GM19372 (cell line): ENCODE measurements at regions not wholly inside any gene's neighbourhood (a gene's known extent, or its start where the extent isn't known, plus 50 kb on each side); places are given as distances from the start of the nearest gene placed in this dataset.

Experiments used
- ATAC-seq: cut with Tn5 transposase; IDR thresholded peaks from one replicate; pipeline ENCODE4 v1.9.1; 2021; ENCODE audit warnings: mild to moderate bottlenecking, low read depth, moderate library complexity; ENCODE audit not compliant: unreplicated experiment

DNA sequence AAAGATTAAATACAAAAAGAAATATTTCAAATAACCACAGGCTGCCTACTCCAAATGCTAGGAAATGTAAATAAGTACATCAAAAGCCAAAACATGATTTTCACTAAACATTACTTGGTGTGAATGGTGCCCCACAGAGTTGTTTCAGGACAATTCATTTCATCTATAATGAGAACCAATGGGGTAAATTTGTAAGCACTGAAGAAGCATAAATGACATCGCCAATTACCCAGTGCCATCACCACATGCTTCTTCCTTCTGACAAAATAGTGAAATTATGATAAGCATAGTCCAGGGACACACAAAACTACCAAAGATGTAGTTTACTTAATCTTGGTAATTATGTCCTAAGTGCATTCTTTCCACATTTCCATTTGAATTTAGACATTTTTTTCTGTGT, 510.4 kb upstream of the TYRP1 start:
- ATAC-seq: no peak

DNA sequence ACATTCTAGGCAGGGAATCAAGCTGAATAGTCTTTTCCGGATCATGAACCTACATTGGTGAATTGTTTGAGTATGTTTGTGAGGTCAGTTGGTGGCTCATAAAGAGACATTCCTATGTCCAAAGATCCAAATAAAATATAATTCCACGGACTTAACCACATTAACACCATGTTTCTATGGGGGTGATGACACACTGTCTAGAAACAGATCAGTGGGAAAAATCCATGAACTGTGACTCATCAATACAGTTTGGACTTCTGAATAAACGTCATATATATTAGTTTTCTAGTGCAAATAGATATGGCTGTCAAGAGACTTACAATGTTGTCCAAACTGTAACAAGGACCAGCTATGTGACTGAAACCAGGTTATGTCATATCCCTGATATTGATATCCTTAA, 509.9 kb upstream of the TYRP1 start:
- no peak for ATAC-seq

DNA sequence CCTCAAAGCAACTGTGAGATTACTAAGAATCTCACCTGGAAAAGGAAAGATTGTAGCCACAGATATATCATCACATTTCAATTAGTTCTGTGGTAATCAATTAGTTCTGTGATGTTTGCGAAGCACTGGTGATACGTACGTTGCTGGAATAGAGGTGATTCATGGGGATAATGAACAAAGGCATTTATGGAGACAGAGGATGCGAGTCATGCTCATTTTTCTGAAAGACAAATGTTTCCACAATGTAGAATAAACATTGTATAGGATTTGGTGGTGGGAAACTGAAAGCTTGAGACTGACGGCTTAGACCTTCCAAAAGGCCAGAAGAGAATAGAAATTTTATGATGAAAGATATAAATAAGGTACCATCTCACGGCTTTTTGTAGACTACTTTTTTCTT, 507.3 kb upstream of the TYRP1 start:
- ATAC-seq: no peak

DNA sequence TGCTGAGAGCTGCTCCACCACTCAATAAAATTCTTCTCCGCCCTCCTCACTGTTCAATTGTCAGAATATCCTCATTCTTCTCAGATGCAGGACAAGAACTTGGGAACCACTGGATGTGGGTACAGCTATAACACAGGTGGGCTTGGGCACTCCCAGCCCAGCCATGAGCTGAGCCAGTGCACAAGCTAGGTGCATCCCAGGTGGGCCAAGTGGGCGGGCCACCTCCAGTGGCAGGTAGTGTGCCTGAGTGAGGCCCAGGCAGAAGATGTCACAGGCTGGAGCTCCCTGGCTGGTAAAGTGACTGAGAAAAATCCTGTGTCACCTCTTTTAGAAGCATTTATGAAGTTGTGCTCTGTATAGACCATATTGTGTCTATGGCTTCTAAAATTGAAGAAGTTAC, 501.6 kb upstream of the TYRP1 start:
- ATAC-seq: no peak

DNA sequence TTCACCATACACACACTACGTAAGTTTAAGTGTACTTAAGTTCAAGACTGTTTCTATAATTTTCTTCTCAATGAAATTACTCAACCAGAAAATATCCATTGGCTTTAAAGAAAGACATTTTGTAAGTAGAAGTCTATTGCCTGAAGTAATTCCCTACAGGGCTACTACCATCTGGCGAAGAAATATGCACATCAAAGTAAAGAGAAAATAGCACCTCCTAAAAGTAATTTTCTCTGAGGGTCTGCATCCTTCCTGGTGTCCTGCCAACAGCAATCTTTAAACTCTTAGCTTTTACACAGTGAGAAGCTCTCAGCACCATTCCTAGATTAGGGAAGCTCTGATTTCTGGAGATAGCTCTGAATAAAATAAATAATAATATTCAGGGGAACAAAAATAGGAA, 498.5 kb upstream of the TYRP1 start:
- no peak for ATAC-seq

DNA sequence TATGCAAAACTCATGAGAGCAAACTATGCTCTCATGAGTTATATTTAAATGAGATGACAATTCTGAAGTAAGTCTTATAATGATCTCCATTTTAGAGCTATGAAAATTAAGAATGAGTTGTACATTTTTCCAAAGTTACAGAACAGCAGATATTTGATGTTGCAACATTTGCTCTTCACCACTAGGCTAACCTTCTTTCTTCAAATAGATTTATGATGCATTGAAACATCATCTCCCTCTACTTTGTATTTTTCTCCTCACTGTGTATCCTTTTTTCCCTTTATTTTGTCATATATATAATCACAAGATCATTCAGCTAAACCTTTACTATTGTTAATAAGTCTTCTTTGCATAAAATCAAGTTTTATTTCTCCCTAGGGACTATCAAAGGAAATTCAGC, 497.7 kb upstream of the TYRP1 start:
- no peak for ATAC-seq

DNA sequence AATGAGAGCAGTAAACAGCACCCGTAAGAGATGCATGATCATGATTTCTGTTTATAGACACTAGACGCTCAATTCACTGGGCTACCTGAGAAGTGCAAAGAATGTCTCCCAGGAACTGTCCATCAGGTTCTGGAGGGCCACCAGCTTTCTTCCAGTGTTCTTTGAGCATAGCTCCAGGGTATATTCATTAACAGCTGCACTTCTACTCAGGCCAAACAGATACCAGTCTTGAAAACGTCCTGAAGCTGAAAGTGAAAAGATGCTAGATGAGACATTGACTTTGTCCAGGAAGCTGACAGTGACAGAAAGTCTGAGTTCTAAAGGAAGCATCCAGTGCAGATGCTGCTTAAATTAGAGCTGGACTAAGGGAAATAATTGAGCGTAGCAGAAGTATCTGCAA, 488.7 kb upstream of the TYRP1 start:
- ATAC-seq: no peak

DNA sequence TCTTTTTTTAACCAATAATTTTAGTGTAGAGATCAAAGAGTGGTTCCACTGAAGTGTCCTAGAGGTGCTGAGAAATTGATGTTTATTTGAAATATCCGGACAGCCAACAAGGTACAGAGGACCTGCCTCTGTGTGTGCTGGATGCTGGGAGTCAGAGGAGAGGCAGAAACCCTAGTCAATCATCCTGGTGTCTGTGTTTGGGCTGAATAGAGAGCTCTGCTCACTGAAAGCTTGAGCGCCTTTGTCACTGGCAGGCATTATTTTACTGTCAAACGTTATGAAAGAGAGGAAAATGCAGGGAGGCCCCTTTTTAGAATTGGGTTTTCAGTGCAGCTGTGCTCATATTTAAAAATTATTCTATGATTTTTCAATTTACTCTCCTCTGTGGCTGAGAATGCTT, 480.3 kb upstream of the TYRP1 start:
- ATAC-seq: no peak

DNA sequence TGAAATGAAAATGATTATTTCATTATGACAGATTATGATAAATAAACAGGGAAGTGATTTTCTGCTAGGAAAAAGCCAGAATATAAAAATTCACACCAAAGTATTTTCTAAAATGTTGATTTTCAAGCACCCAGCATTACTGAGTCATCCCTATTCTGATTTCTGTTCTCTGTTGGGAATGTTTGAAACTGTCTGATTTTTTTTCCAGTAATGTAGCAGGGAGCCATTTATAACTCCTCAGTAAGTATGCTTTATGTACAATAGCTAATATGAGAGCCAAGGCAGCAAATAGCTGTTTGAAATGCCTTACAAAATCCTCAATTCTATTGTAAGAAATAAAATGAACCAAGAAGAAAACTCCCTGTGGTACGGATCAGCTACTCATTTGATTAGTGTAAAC, 471.7 kb upstream of the TYRP1 start:
- no peak for ATAC-seq

DNA sequence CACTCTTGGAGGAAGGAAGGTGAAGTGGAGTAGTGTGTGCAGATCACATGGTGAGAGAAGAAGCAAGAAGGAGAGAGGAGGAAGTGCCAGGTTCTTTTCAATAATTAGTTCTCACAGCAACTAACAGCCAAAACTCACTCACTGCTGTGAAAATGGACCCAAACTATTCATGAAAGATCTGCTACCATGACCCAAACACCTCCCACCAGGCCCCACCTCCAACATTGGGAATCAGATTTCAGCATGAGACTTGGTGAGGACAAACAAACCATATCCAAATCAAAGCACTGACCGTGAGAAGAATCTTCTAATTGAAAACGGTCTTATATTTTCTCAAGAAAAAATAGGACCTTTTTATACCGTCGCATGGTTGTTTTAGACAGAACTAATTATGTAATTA, 468.7 kb upstream of the TYRP1 start:
- ATAC-seq: no peak

DNA sequence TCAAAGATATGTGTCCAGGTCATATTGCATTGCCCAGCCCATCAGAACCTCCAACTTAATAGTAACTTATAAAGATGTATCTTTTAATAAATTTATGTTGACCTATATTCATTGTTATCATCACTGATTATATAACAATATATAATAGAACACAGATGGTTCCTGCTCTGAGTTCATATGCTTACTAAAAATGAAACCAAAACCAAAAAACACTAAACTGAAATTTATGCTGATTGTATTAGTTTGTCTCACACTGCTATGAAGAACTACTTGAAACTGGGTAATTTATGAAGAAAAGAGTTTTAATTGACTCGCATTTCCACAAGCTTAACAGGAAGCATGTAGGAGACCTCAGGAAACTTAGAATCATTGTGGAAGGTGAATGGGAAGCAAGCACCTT, 462.5 kb upstream of the TYRP1 start:
- ATAC-seq: no peak

DNA sequence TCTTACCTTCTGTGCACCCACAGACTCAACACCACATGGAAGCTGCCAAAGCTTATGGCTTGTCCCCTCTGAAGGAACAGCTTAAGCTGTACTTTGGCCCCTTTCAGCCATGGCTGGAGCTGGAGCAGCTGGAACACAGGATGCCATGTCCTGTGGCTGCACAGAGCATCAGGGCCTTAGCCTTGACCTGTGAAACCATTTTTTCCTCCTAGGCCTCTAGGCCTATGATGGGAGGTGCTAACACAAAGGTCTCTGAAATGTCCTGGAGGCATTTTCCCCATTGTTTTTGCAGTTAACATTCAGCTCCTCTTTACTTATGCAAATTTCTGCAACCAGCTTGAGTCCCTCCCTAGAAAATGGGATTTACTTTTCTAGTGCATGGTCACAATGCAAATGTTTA, 461.4 kb upstream of the TYRP1 start:
- ATAC-seq: no peak

DNA sequence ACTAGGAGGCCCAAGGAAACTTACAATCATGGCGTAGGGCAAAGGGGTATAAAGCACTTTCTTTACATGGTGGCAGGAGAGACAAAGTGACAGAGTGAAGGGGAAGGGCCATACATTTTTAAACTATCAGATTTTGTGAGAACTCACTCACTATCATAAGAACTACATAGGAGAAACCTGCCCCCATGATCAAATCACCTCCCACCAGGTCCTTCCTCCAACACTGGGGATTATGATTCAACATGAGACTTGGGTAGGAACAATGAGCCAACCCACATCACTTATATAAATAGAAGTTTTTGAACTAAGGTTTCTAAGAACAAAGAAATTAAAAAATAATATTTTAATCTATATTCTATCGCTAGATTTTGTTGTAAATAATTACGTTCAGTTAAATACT, 460.3 kb upstream of the TYRP1 start:
- ATAC-seq: no peak

DNA sequence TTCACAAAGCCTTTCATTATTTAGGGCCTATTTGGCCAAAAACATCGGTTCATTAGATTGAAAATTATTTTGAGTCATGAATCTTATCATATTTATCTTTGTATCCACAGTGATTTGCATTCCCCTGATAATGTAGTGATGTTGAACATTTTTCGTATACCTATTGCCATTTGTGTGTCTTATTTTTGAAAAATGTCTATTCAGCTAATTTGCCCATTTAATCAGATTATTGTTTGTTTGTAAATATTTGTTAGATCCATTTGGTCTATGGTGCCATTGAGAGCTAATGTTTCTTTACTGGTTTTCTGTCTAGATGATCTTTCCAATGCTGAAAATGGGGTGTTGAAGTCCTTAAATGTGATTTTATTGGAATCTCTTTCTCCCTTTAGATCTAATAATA, 439.2 kb upstream of the TYRP1 start:
- no peak for ATAC-seq

DNA sequence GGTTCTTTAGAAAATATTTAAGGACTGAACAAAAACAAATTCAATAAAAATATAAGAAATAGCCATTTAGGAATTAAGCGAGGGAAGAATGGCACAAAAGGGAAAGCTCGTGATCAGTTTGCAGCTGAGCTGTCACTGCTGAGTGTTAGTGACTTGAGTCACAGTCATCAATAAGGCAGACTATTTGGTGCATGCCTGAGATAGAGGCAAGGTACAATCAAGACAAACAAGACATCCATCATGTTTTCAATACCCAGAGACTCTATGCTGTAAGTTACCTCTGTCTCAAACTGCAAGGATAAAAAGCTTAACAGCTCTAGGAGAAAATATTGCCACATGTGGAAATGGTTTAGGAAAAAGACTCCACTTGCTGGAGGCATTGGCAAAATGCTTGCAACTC, 426.4 kb upstream of the TYRP1 start:
- no peak for ATAC-seq

DNA sequence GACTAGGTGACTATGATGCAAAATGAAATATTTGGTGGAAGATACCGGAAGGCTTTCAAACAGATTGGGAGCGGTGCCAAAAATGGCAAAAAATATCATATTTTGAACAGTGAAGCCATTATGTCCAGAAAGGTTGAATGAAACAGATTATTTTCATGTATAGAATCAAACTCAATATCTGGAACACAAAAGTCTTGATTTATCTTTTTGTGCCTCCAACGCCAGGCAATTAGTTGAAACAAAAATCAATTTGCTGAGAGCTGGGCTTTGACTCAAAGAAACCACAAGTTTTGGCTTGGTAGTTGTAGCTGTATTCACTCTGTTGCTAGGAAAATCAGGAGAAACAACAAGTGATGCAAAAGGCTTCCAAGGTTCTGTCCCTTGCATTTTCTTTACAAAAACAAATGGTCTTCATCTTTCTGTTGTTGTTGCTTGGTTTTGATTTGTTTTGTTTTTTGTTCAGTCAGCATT, 421.7 kb upstream of the TYRP1 start:
- no peak for ATAC-seq

DNA sequence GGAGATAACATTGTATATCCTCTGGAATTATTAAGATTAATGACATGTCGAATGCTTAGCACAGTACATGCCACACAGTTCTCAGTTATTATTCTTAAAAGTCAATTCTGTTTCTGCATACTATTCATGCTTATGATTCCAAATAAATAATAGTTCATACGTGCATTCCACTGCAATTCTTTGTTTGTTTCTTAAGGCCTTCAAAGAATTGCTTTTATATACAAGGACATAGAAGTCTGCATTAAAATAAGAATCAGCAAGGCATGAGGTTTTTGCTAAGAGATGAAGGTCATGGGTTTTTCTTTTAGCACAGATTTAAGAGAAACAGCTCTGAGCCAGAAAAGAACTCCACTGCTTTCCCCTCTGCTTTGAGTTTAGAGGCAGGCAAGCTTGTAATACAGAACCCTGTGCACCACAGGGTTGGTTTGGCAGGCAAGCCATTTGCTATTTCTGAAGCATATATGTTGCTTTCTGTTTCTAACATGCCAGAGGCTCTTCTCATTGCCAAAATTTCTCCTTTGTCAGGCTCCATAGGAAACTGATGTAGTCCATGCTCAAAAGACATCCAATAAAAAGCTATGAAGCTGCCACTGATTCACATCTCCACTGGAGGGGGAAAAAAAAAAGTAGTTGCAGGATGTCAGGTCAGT, 420.6 kb upstream of the TYRP1 start:
- ATAC-seq: no peak

DNA sequence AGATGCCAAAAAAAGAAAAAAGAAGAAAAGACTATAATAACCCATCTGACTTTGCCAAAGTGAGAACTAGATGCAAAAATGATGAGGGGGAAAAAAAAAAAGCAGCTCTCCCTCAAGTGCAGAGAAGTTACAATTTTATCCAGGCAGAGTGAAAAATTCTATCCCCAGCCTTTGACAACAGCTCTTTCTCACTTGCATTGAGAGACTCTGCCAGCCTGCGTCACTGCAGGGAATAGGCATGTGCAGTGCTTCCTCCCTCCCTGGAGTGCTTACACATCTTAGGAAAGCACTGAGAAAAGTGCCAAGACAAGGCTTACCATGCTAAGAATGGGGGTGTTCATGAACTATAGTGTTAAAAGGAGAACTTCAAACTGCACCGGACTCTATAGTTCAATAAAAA, 418.6 kb upstream of the TYRP1 start:
- no peak for ATAC-seq

DNA sequence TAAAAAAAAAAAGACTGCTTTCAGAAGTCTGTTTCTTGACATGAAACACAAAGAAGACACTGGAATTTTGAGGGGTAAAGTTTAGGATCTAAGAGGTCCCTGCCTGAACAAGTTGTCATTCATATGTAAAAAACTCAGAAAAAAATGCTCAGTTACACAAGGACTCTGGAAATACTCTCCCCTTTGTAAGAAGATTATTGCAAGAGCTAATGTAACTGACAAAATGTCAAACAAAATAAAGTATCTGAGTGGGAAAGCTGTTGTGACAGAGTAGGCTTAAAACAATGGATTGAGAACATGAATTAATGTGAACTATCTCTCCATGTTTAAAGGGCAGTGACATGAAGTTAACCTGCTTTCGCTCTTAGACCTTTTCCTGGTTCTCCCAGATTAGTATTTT, 416.7 kb upstream of the TYRP1 start:
- no peak for ATAC-seq

DNA sequence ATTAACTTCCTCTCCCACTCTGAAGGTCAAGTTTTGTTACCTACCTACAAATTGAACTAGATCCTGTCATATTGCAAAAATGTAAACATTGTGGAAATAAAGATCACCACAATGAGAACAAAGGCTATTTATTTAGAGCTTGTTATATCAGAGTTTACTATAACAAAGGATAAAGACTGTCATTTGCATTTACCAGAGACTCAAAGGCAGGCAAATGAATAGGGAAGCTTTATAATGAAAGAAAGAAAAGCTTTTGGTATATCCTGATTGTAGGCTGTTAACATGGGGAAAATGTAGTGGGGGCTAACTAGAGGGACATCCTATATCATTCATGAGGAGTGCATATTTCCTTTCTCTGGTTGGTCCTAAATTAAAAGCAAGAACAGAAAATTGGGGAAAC, 403.5 kb upstream of the TYRP1 start:
- ATAC-seq: no peak

DNA sequence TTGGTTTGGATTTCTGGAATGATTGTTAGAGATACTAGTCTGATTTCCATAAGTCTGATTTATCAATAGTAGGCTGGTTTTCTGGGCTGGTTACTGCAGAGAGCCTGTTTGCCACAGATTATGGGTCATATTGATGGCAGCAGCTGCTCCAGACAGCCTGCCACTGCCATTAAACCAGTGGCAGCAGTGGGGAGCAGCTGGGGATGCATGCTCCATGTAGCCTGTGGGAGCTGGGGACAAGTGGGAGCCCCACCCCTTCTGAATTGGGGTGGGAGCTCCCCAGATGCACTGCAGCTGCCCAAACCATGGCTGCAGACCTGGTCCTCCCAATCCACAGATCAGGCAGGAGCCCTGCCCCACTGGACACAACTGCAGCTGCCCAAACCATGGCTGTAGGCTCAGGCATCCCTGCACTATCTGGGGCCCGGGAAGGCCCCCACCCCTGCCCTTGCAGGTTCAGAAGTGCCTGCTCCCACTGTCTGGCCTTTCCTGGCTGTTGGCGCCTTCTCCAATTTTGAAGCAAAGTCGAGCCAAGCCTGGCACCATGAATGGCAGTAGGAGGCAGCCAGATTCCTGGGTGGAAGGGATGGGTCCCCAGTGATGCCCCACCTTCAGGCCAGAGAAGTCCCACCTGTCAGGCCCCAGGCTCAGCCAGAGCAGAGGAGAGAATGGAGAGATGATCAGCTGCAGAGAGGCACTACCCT, 402.9 kb upstream of the TYRP1 start:
- no peak for ATAC-seq

DNA sequence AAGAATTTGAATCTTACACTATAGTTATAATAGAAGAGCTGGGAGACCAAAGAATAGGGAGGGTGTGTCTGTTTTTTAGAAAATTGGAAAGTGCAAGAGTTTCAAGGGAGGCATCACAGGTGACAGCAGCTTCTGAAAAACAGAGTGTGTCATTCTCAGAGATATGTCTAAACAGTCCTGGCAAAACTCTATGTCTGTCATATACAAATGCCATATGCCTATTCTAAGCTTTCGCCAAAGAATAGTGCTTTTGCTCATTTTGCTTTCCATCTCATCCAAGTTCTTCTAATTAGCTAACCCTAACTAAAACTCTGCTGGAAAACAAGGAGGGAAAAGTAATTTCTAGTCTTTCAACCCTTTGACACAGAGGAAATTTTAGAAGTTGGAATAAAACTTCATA, 388.0 kb upstream of the TYRP1 start:
- no peak for ATAC-seq

DNA sequence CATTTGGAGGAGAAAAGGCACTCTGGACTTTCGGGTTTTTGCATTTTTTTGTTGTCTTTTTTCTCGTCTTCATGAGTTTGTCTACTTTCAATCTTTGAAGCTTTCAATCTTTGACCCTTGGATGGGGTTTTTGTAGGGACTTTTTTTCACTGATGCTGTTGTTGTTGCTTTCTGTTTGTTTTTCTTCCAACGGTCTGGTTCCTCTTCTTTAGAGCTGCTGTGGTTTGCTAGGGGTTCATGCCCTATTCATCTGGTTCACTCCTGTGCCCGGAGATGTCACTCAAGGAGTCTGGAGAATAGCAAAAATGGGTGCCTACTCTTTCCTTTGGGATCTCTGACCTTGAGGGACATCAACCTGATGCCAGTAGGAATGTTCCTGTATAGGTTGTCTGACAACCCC, 378.6 kb upstream of the TYRP1 start:
- ATAC-seq: no peak
